Retinal pigment epithelial cell (primary cell): ENCODE measurements at regions not wholly inside any gene's neighbourhood (a gene's known extent, or its start where the extent isn't known, plus 50 kb on each side); places are given as distances from the start of the nearest gene placed in this dataset.

ENCODE experiments used
- DNase-seq: peaks from one replicate; pipeline ENCODE4 v3.0.0-alpha.2; 2010; ENCODE audit warnings: low read depth
- H3K4me3 ChIP-seq: 2 replicates; pipeline ENCODE4 v1.5.1; 2011; ENCODE audit warnings: mild to moderate bottlenecking, low read length, control low read depth, moderate library complexity
- CTCF ChIP-seq: conservative IDR thresholded peaks from 2 replicates; pipeline ENCODE4 v1.5.1; 2011; ENCODE audit warnings: low read depth, low read length, control low read depth, inconsistent platforms

GRCh38 chr7:121456785-121457359, 60.8 kb upstream of the FAM3C start:
- no peak for DNase-seq
- no peak overlapping the region for H3K4me3 ChIP-seq

GRCh38 chr7:121456015-121456414, 59.9 kb upstream of the FAM3C start:
- no peak overlapping the region for H3K4me3 ChIP-seq
- no peak for TF ChIP-seq CTCF
- no peak for DNase-seq

More at GRCh38 chr7:121456785-121457359, 60.8 kb upstream of the FAM3C start:
- no peak for TF ChIP-seq CTCF

- no peak overlapping the region for H3K4me3 ChIP-seq
- TF ChIP-seq CTCF: no peak
- DNase-seq: no peak
Observed at GRCh38 chr7:121452389-121452788, 56.3 kb upstream of the FAM3C start.

- TF ChIP-seq CTCF: no peak
- no peak overlapping the region for H3K4me3 ChIP-seq
- DNase-seq: no peak
Observed at GRCh38 chr7:121451367-121452094, 55.4 kb upstream of the FAM3C start.

- no peak overlapping the region for H3K4me3 ChIP-seq
- no peak for DNase-seq
- TF ChIP-seq CTCF: no peak
Observed at GRCh38 chr7:121450631-121451198, 54.6 kb upstream of the FAM3C start.

- DNase-seq: no peak
- no peak overlapping the region for H3K4me3 ChIP-seq
- TF ChIP-seq CTCF: no peak
Observed at GRCh38 chr7:121449735-121450240, 53.7 kb upstream of the FAM3C start.
